ENCODE measurements at regions not wholly inside any gene's neighbourhood (a gene's known extent, or its start where the extent isn't known, plus 50 kb on each side); places are given as distances from the start of the nearest gene placed in this dataset.

DNA sequence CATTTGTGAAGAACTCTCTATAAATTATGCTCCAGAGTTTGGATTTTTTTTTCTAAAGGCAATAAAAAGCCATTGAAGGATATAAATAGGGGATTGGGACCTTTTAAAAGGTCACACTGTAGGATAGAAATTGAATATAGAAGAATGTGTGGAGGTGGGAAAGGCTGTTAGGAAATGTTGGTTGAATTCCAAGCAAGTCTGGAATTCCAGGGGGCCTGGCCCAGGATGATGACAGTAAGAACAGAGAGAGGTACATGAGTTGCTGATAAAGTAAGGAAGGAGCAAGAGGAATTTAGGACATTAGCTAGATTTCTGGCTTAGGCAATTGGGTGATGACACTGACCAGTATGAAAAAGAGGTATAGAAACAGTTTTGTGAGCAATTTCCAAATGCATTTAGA, 95.4 kb upstream of the USP38 start:
- TF ChIP-seq, protein P1, sequence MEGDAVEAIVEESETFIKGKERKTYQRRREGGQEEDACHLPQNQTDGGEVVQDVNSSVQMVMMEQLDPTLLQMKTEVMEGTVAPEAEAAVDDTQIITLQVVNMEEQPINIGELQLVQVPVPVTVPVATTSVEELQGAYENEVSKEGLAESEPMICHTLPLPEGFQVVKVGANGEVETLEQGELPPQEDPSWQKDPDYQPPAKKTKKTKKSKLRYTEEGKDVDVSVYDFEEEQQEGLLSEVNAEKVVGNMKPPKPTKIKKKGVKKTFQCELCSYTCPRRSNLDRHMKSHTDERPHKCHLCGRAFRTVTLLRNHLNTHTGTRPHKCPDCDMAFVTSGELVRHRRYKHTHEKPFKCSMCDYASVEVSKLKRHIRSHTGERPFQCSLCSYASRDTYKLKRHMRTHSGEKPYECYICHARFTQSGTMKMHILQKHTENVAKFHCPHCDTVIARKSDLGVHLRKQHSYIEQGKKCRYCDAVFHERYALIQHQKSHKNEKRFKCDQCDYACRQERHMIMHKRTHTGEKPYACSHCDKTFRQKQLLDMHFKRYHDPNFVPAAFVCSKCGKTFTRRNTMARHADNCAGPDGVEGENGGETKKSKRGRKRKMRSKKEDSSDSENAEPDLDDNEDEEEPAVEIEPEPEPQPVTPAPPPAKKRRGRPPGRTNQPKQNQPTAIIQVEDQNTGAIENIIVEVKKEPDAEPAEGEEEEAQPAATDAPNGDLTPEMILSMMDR (IDR thresholded peaks at IDR 0.05) = no peak
- TF ChIP-seq POLR2A (IDR thresholded peaks at IDR 0.05) = no peak
